Limb (tissue), 2 donors: ENCODE measurements at regions not wholly inside any gene's neighbourhood (a gene's known extent, or its start where the extent isn't known, plus 50 kb on each side); places are given as distances from the start of the nearest gene placed in this dataset.
A peak's percentile ranks its signal among the peaks of the same experiment; 100 is the strongest.
"Not testable (repeated sequence)": the region's sequence is repeated elsewhere in the genome, so short reads cannot be mapped to it uniquely, and the experiment has no call there.

Experiments
- DNase-seq, 2 donors: peaks; one replicate each; pipeline ENCODE4 v3.0.0-alpha.2; 2016; ENCODE audit errors: extremely low spot score in 2 of 2

- DNase-seq, result no peak
Measured at GRCh38 chr4:138802499-138802898, 213.1 kb upstream of the NOCT start.

GRCh38 chr4:138800421-138800820 is 215.2 kb upstream of the NOCT start:
- DNase-seq, result no peak

DNA sequence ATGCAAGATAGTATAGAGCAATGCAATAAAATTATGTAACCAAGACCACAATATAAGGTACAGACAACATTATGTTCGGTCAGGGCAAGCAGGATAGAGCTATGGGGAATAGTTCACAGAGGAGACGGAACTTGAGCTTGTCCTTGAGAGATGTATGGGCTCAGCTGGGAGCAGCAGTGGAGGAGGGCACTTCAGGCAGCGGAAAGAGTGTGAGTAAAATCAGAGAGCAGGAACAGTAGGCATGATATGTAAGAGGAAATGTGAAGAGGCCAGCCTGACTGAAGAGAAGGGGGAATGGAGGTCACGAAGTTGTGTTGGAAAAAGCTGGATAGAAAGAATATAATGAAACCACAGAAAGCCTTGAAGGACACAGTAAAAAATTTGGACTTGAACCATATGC is 217.2 kb upstream of the NOCT start:
- no peak for DNase-seq

GRCh38 chr4:138797646-138798045 is 217.9 kb upstream of the NOCT start:
- DNase-seq, result no peak

DNA sequence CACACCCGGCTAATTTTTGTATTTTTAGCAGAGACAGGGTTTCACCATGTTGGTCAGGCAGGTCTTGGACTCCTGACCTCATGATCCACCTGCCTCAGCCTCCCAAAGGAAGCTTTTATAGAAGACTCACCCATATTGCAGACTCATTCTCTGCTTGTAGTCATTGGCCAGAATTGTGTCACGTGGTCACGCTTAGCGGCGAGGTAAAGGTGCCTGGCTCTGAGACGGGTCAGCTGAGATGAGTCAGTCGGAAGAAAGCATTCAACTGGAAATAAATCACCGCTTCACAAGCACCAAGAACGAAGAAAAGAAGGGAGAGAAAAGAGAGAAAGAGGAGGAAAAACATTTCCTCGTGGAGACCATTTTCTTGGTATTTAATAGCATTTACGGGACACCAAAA is 218.8 kb upstream of the NOCT start:
- DNase-seq, result no peak

- DNase-seq, result no peak
Measured at GRCh38 chr4:138790706-138791340, 224.8 kb upstream of the NOCT start.

- no peak for DNase-seq
Measured at GRCh38 chr4:138789796-138790195, 225.8 kb upstream of the NOCT start.

GRCh38 chr4:138788857-138789256 is 226.7 kb upstream of the NOCT start:
- DNase-seq, result no peak

GRCh38 chr4:138788267-138788790 is 227.3 kb upstream of the NOCT start:
- no peak for DNase-seq

- DNase-seq, result not testable (repeated sequence)
Measured at GRCh38 chr4:138779761-138780160, 235.8 kb upstream of the NOCT start.

- DNase-seq, result peak in 1 of 2 donors; percentile 18
Measured at GRCh38 chr4:138775890-138776289, 239.7 kb upstream of the NOCT start.

DNA sequence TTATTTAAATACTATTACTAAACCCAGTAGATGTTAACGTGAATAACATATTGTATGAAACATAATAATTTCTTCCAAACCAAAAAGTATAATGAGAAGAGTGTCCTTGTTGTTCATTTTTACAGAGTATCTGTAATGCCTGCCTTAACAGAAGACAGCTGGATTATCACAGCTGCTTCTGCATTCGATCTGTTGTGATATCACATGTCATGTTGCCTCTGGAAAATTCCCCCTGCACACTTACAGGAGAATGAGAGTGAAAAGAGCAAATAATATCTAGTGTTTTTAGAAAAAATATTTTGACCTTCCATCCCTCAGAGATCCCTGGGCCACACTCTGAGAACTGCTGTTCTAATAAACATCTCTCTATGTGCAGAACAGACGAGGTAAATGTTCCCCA is 240.1 kb upstream of the NOCT start:
- DNase-seq, result peak in 1 of 2 donors; percentile 21

DNA sequence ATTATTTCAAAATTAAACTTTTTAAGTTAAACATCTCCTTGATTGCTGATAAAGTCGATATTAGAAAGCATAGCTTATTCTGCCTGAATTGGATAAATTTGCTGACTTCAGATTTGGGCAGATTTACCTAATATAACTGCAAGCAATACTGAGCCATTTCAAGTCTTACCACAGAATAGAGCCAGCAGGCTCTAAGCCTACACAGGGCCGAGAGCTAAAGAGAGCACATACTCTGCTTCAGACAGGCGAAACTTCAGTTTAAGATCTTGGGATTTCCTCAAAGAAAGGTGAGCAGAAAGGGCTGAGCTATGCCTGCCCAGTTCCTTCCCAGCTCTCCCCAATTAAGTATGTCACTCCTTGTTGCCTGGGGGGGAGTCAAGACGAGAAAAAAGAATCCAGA is 240.6 kb upstream of the NOCT start:
- no peak for DNase-seq

DNA sequence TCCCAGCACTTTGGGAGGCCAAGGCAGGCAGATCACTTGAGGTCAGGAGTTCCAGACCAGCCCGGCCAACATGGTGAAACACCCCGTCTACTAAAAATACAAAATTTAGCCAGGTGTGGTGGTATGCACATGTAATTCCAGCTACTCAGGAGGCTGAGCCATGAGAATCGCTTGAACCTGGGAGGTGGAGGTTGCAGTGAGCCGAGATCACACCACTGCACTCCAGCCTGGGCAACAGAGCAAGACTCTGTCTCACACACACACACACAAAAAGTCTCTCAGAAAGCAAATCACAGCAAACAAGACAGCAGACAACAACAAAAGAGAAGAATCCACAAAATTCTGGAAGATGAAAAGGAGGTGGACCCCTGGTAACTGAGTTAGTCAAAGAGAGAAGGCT is 241.5 kb upstream of the NOCT start:
- DNase-seq, result not testable (repeated sequence)

DNA sequence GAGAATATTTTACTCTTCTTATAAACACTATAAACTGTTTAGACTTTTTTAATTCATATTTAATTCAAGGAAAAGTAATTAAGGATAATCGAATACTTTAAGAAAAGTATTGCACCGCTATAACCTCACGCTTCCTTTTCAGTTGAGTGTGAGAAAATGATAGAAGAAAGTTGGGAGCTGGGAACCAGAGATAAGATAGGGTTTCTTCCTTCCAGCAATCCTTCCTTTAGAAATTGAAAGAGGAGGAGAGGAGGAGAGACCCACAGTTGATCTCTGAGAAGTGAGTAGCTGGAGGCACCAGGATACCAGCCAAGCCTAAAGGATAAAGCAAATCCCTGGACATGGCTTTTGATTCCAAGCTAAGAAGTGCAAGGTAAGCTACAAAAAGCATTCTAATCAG is 242.3 kb upstream of the NOCT start:
- no peak for DNase-seq

- no peak for DNase-seq
Measured at GRCh38 chr4:138772366-138772765, 243.2 kb upstream of the NOCT start.

DNA sequence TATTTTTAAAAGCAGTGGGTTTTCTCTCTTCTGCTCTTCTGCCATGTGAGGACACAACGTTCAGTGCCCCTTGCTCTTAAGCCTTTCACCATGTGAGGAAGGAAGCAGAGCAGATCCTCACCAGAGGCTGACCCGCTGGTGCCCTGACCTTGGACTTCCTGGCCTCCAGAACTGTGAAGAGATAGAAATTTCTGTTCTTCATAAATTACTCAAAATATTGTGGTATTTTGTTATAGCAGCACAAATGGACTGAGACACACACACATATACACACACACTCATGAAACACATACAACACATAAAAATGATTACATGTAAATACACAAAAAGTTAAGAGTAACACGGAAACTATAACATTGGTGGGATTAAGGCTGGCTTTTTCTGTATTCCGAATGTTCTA is 244.8 kb upstream of the NOCT start:
- DNase-seq, result no peak

GRCh38 chr4:138766332-138766731 is 249.2 kb upstream of the NOCT start:
- DNase-seq, result no peak

GRCh38 chr4:138765442-138765841 is 250.1 kb upstream of the NOCT start:
- DNase-seq, result no peak

DNA sequence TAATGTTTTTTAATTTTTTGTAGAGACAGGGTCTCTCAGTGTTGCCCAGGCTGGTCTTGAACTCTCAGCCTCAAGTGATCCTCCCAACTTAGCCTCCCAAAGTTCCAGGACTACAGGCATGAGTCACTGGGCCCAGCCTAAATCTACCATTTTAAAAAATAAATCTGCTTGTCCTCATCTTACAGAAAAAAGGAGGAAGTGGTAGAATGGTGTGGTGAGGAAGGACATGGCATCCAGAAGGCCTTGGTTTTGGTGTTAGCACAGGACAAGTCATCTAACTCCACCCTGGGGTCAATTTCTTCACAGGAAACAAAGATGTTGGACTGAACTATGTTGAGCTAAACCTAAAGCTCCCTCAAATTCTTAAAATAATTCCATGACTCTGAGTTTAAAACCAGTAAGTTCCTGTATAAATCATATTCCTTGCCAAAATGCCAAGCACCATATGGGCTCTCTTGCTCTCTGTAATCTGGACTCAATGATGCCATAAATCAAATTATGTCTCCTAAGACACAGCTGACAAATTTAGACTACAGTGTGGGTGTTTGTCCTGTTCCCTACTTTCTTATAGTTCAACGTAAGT is 253.9 kb upstream of the NOCT start:
- no peak for DNase-seq

DNA sequence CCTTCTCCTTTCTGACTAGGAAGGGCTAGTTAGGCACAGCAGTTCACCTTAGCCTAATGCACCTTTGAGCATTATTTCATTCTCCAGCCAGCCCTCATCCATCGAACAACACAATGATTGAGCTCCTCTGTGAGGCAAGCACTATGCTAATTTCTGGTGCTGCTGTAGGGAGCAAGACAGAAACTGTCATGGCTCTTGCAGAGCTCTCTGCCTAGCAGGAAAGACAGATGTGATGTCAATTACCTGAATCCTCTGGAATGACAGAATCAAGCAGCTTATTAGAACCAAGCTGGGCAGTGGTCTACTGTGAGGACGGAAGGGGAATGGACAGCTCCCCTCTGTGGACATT is 256.1 kb upstream of the NOCT start:
- no peak for DNase-seq

- DNase-seq, result no peak
Measured at GRCh38 chr4:138758876-138759553, 256.6 kb upstream of the NOCT start.

GRCh38 chr4:138758196-138758595 is 257.4 kb upstream of the NOCT start:
- DNase-seq, result no peak
